K562 (cell line): ENCODE measurements at regions not wholly inside any gene's neighbourhood (a gene's known extent, or its start where the extent isn't known, plus 50 kb on each side); places are given as distances from the start of the nearest gene placed in this dataset.

Experiments used
- AFF1 ChIP-seq, 2 experiments: fragments of 450-650 bp; IDR thresholded peaks; 2 replicates each; pipeline ENCODE4 v1.6.1; 2018; ENCODE audit warnings: mild to moderate bottlenecking in 2 of 2, low read depth in 1 of 2; ENCODE audit not compliant: partially characterized antibody in 2 of 2
- GABPA ChIP-seq: fragments of 200-800 bp; sonication (Bioruptor generic); conservative IDR thresholded peaks from 2 replicates; pipeline ENCODE4 v1.6.1; 2016; ENCODE audit warnings: low read depth, missing genetic modification characterization, missing compliant biosample characterization
- NONO ChIP-seq, 2 experiments: fragments of 200-400 bp in 1 of 2; fragments of 450-650 bp in 1 of 2; formaldehyde crosslinking in 1 of 2; IDR thresholded peaks; 2 replicates each; pipeline ENCODE4 v1.6.1; 2017; ENCODE audit warnings: low read depth in 2 of 2, mild to moderate bottlenecking in 2 of 2, moderate library complexity in 2 of 2, low read length in 1 of 2
- SMAD3 ChIP-seq: fragments of 450-650 bp; formaldehyde crosslinking; conservative IDR thresholded peaks from 2 replicates; pipeline ENCODE4 v1.4.0; 2020; ENCODE audit warnings: mild to moderate bottlenecking
- TAF9B ChIP-seq: fragments of 450-650 bp; IDR thresholded peaks from 2 replicates; pipeline ENCODE4 v1.6.1; 2018; ENCODE audit warnings: mild to moderate bottlenecking; ENCODE audit not compliant: partially characterized antibody
- ZNF146 ChIP-seq: IDR thresholded peaks from one replicate; pipeline ENCODE4 v1.6.1; 2018; ENCODE audit warnings: missing compliant biosample characterization; ENCODE audit not compliant: unreplicated experiment
- ZNF347 ChIP-seq: fragments of 450-650 bp; formaldehyde crosslinking; IDR thresholded peaks from 2 replicates; pipeline ENCODE4 v1.4.0; 2020; ENCODE audit warnings: low read depth, mild to moderate bottlenecking, moderate library complexity
- ZNF445 ChIP-seq: fragments of 250-450 bp; sonication (Bioruptor Pico); IDR thresholded peaks from 2 replicates; pipeline ENCODE4 v1.4.0; 2020; ENCODE audit warnings: low read depth, mild to moderate bottlenecking, moderate library complexity
- TF ChIP-seq, protein P1 (sequence below): fragments of 150-350 bp; IDR thresholded peaks from 2 replicates; pipeline ENCODE4 v1.6.1; 2014; ENCODE audit warnings: low read depth, mild to moderate bottlenecking, low read length, borderline replicate concordance
- TF ChIP-seq, protein P2 (sequence below): sonication (generic); formaldehyde crosslinking; IDR thresholded peaks from 2 replicates; pipeline ENCODE4 v1.8.0; 2022; ENCODE audit warnings: missing genetic modification reagents, mild to moderate bottlenecking, borderline replicate concordance
- TF ChIP-seq, protein P3 (sequence below): fragments of 200-400 bp; formaldehyde crosslinking; IDR thresholded peaks from 2 replicates; pipeline ENCODE4 v1.6.1; 2017; ENCODE audit warnings: mild to moderate bottlenecking, low read depth, low read length, moderate library complexity
- TF ChIP-seq, protein P4 (sequence below): fragments of 450-650 bp; IDR thresholded peaks from 2 replicates; pipeline ENCODE4 v1.6.1; 2016; ENCODE audit warnings: mild to moderate bottlenecking

- TF ChIP-seq, protein P1, sequence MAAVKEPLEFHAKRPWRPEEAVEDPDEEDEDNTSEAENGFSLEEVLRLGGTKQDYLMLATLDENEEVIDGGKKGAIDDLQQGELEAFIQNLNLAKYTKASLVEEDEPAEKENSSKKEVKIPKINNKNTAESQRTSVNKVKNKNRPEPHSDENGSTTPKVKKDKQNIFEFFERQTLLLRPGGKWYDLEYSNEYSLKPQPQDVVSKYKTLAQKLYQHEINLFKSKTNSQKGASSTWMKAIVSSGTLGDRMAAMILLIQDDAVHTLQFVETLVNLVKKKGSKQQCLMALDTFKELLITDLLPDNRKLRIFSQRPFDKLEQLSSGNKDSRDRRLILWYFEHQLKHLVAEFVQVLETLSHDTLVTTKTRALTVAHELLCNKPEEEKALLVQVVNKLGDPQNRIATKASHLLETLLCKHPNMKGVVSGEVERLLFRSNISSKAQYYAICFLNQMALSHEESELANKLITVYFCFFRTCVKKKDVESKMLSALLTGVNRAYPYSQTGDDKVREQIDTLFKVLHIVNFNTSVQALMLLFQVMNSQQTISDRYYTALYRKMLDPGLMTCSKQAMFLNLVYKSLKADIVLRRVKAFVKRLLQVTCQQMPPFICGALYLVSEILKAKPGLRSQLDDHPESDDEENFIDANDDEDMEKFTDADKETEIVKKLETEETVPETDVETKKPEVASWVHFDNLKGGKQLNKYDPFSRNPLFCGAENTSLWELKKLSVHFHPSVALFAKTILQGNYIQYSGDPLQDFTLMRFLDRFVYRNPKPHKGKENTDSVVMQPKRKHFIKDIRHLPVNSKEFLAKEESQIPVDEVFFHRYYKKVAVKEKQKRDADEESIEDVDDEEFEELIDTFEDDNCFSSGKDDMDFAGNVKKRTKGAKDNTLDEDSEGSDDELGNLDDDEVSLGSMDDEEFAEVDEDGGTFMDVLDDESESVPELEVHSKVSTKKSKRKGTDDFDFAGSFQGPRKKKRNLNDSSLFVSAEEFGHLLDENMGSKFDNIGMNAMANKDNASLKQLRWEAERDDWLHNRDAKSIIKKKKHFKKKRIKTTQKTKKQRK = no peak
- TF ChIP-seq GABPA (no peak), ZNF347 (CRISPR knock-in tag) (no peak), NONO (IDR thresholded peaks at IDR 0.05; ENCODE audit: low read depth in 2 of 2, low read length in 1 of 2) (no peak), ZNF445 (CRISPR knock-in tag) (no peak), TAF9B (no peak), ZNF146 (CRISPR knock-in tag) (no peak), AFF1 (IDR thresholded peaks at IDR 0.05; ENCODE audit: low read depth in 1 of 2, partially characterized antibody in 2 of 2) (no peak), SMAD3 (peak; percentile 84)
- TF ChIP-seq, protein P2, sequence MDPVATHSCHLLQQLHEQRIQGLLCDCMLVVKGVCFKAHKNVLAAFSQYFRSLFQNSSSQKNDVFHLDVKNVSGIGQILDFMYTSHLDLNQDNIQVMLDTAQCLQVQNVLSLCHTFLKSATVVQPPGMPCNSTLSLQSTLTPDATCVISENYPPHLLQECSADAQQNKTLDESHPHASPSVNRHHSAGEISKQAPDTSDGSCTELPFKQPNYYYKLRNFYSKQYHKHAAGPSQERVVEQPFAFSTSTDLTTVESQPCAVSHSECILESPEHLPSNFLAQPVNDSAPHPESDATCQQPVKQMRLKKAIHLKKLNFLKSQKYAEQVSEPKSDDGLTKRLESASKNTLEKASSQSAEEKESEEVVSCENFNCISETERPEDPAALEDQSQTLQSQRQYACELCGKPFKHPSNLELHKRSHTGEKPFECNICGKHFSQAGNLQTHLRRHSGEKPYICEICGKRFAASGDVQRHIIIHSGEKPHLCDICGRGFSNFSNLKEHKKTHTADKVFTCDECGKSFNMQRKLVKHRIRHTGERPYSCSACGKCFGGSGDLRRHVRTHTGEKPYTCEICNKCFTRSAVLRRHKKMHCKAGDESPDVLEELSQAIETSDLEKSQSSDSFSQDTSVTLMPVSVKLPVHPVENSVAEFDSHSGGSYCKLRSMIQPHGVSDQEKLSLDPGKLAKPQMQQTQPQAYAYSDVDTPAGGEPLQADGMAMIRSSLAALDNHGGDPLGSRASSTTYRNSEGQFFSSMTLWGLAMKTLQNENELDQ = no peak
- TF ChIP-seq, protein P3, sequence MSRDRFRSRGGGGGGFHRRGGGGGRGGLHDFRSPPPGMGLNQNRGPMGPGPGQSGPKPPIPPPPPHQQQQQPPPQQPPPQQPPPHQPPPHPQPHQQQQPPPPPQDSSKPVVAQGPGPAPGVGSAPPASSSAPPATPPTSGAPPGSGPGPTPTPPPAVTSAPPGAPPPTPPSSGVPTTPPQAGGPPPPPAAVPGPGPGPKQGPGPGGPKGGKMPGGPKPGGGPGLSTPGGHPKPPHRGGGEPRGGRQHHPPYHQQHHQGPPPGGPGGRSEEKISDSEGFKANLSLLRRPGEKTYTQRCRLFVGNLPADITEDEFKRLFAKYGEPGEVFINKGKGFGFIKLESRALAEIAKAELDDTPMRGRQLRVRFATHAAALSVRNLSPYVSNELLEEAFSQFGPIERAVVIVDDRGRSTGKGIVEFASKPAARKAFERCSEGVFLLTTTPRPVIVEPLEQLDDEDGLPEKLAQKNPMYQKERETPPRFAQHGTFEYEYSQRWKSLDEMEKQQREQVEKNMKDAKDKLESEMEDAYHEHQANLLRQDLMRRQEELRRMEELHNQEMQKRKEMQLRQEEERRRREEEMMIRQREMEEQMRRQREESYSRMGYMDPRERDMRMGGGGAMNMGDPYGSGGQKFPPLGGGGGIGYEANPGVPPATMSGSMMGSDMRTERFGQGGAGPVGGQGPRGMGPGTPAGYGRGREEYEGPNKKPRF = no peak
- TF ChIP-seq, protein P4, sequence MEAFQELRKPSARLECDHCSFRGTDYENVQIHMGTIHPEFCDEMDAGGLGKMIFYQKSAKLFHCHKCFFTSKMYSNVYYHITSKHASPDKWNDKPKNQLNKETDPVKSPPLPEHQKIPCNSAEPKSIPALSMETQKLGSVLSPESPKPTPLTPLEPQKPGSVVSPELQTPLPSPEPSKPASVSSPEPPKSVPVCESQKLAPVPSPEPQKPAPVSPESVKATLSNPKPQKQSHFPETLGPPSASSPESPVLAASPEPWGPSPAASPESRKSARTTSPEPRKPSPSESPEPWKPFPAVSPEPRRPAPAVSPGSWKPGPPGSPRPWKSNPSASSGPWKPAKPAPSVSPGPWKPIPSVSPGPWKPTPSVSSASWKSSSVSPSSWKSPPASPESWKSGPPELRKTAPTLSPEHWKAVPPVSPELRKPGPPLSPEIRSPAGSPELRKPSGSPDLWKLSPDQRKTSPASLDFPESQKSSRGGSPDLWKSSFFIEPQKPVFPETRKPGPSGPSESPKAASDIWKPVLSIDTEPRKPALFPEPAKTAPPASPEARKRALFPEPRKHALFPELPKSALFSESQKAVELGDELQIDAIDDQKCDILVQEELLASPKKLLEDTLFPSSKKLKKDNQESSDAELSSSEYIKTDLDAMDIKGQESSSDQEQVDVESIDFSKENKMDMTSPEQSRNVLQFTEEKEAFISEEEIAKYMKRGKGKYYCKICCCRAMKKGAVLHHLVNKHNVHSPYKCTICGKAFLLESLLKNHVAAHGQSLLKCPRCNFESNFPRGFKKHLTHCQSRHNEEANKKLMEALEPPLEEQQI = no peak
Measured at GRCh38 chr12:124630791-124631313, 63.4 kb upstream of the NCOR2 start (continued).
